ENCODE measurements at regions not wholly inside any gene's neighbourhood (a gene's known extent, or its start where the extent isn't known, plus 50 kb on each side); places are given as distances from the start of the nearest gene placed in this dataset.

GRCh38 chr4:145427991-145428390, 53.7 kb upstream of the SMAD1 start:
- TF ChIP-seq CTCF (IDR thresholded peaks at IDR 0.05), result no peak
- Mint-ChIP-seq H3K36me3 (ENCODE audit: low read depth) (no peaks in the 10 kb centered on the region), H3K4me3 (no peak overlapping the region), H3K4me1 (ENCODE audit: low read depth) (no peaks in the 10 kb centered on the region), H3K27ac (no peak overlapping the region), H3K27me3 (ENCODE audit: insufficient read depth) (no peaks in the 10 kb centered on the region; the same call in 1 of the 2 replicates), H3K9me3 (no peaks in the 10 kb centered on the region)
- no peak for DNase-seq

- no peaks in the 10 kb centered on the region for H3K9me3 Mint-ChIP-seq
- H3K4me3 Mint-ChIP-seq, result no peak overlapping the region
- H3K4me1 Mint-ChIP-seq (ENCODE audit: low read depth), result no peaks in the 10 kb centered on the region
- DNase-seq, result no peak
- H3K27ac Mint-ChIP-seq, result no peak overlapping the region
- TF ChIP-seq CTCF (IDR thresholded peaks at IDR 0.05), result no peak
- H3K27me3 Mint-ChIP-seq (ENCODE audit: insufficient read depth), result no peaks in the 10 kb centered on the region; the same call in 1 of the 2 replicates
- H3K36me3 Mint-ChIP-seq (ENCODE audit: low read depth), result no peaks in the 10 kb centered on the region
These were observed 54.4 kb upstream of the SMAD1 start for GRCh38 chr4:145427221-145427620.

- Mint-ChIP-seq H3K27ac (no peak overlapping the region), H3K36me3 (ENCODE audit: low read depth) (no peaks in the 10 kb centered on the region), H3K4me3 (no peak overlapping the region), H3K4me1 (ENCODE audit: low read depth) (no peaks in the 10 kb centered on the region), H3K9me3 (no peaks in the 10 kb centered on the region), H3K27me3 (ENCODE audit: insufficient read depth) (no peaks in the 10 kb centered on the region; the same call in 1 of the 2 replicates)
- TF ChIP-seq CTCF (IDR thresholded peaks at IDR 0.05), result no peak
- DNase-seq, result no peak
These were observed 58.5 kb upstream of the SMAD1 start for GRCh38 chr4:145423017-145423708.

GRCh38 chr4:145420595-145421214, 60.9 kb upstream of the SMAD1 start:
- no peaks in the 10 kb centered on the region for H3K4me1 Mint-ChIP-seq (ENCODE audit: low read depth)
- H3K36me3 Mint-ChIP-seq (ENCODE audit: low read depth), result no peaks in the 10 kb centered on the region
- DNase-seq, result no peak
- H3K27ac Mint-ChIP-seq, result no peak overlapping the region
- TF ChIP-seq CTCF (IDR thresholded peaks at IDR 0.05), result no peak
- H3K27me3 Mint-ChIP-seq (ENCODE audit: insufficient read depth), result no peaks in the 10 kb centered on the region; the same call in 1 of the 2 replicates
- H3K9me3 Mint-ChIP-seq, result no peaks in the 10 kb centered on the region
- H3K4me3 Mint-ChIP-seq, result no peak overlapping the region

DNA sequence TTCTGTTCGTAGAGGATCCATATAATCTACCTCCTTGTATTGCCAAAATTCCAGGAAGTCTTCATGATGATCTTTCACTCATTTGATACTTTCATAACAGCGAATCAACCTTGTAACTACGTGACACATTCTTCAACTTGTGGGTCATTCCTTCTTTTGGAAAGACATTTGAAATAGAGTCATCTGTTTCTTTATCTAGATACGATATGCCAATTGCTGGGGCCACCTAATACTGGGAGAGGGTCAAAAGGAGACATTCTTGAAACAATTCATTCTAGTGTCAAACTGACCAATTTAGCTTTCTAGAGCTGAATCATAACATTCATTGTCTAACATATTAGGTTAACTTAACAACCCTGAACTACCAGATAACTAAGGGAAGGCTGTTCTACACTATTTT, 62.9 kb upstream of the SMAD1 start:
- DNase-seq, result no peak
- no peaks in the 10 kb centered on the region for H3K36me3 Mint-ChIP-seq (ENCODE audit: low read depth)

More for the DNA sequence above, 62.9 kb upstream of the SMAD1 start:
- H3K27me3 Mint-ChIP-seq (ENCODE audit: insufficient read depth), result no peaks in the 10 kb centered on the region; the same call in 1 of the 2 replicates
- TF ChIP-seq CTCF (IDR thresholded peaks at IDR 0.05), result no peak
- H3K4me1 Mint-ChIP-seq (ENCODE audit: low read depth), result no peaks in the 10 kb centered on the region
- no peak overlapping the region for H3K4me3 Mint-ChIP-seq
- no peak overlapping the region for H3K27ac Mint-ChIP-seq
- H3K9me3 Mint-ChIP-seq, result no peaks in the 10 kb centered on the region

Measured in HFFc6 (cell line).